ENCODE measurements at regions not wholly inside any gene's neighbourhood (a gene's known extent, or its start where the extent isn't known, plus 50 kb on each side); places are given as distances from the start of the nearest gene placed in this dataset.
"Not testable (repeated sequence)": the region's sequence is repeated elsewhere in the genome, so short reads cannot be mapped to it uniquely, and the experiment has no call there.

DNA sequence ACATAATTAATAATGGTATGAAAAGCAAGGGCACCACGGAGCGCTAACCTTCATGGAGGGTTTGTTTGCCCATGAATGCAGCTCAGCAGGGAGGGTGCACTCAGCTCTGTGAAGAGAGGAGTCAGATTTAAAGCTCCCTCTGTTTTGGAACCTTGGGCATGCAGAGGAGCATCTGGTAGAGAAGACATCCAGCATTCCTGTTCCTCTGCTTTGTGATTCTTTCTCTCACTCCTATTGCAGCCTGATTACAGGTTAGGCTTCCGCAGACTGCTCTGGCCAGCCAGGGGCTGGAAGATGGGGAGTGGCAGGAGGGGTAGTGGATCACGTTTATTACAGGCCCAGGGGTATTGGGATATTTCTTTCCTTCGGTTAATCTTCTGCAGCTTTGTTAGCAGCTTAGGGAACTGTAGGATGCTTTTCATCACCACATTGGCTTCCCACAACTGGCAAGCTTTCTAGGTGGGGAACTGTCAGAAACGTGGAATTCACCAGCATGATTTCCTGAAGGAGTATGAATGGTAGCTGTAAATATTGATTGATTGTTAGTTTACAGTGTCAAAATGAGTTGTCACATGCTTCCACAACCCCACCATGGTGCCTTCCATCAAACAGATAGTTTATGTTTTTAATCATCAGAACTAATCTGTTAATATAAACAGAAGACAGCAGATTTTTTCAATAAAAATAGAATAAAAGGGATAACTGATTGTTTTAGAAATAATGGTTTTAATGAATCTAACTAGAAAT lies 201.1 kb downstream of the VAPA start:
- no peak for DNase-seq (ENCODE audit: extremely low read depth, low read depth)

DNA sequence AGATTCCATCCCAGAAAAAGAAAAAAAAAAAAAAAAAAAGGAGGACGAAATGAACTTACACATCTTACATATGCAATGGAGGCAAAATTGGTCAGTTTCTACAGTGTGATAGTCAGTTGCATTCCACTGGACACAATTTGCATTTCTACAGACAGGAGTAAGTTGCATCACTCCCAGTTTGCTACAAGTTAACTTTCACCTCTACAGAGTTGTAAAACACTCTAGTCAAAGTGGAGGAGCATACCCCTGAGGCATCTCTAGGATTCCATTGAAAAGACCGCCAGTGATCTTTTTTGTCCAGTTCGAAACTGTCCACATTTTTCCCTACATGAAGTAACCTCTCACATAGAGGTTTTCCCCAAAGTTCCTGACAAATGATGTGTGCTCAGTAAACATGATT lies 202.8 kb downstream of the VAPA start:
- DNase-seq (ENCODE audit: extremely low read depth, low read depth): no peak

DNA sequence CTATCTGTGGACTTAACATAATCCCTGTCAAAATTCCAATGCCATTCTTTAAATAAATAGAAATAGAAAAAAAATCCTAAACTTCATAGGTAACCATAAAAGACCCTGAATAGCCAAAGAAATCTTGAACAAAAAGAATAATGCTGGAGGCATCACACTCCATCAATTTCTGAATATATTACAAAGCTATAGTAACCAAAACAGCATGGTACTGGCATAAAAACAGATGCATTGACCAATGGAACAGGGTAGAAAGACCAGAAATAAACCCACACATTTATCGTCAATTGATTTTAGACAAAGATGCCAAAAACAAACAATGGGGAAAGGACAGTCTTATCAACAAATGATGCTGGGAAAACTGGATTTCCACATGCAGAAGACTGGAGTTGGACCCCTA lies 205.7 kb downstream of the VAPA start:
- no peak for DNase-seq (ENCODE audit: extremely low read depth, low read depth)

DNA sequence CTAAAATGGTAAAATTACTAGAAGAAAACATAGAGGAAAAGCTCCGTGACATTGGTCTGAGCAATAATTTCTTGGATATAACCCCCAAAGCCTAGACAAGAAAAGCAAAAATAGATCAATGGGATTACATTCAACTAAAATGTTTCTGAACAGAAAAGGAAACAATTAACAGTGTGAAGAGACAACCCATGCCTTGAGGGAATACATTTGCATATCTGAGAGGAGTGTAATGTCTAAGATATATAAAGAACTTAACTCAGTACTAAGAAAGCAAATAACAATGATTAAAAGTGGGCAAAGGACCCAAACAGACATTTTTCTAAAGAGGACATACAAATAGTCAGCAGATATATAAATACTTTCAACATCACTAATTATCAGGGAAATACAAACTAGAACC lies 206.2 kb downstream of the VAPA start:
- DNase-seq (ENCODE audit: extremely low read depth, low read depth): no peak

DNA sequence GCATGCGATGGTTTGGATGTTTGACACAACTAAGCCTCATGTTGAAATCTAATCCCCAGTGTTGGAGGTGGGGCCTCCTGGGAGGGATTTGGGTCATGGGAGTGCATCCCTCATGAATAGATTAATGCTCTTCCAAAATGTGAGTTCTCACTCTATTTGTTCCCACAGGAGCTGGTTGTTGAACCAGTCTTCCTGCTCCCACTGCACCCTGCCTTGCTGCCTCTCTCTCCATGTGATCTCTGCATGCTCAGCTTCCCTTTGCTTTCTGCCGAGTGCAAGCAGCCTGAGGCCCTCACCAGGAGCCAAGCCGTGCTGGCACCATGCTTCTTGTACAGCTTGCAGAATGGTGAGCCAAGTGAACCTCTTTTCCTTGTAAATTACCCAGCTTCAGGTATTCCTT lies 206.8 kb downstream of the VAPA start:
- DNase-seq (ENCODE audit: extremely low read depth, low read depth): no peak

DNA sequence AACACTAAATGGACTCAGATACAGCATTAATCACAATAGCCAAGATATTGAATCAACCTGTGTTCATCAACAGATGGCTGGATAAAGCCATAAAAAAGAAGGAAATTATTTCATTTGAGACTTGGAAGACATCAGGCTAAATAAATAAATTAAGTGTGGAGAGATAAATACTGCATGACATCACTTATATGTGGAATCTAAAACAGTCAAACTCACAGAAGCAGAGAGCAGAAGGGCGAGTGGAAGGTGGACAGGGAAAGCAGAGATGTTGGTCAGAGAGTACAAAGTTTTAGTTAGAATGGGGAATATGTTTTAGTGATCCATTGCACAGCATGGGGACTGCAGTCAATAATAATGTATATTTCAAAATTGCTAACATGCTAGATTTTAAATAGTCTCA lies 207.2 kb downstream of the VAPA start:
- no peak for DNase-seq (ENCODE audit: extremely low read depth, low read depth)

DNA sequence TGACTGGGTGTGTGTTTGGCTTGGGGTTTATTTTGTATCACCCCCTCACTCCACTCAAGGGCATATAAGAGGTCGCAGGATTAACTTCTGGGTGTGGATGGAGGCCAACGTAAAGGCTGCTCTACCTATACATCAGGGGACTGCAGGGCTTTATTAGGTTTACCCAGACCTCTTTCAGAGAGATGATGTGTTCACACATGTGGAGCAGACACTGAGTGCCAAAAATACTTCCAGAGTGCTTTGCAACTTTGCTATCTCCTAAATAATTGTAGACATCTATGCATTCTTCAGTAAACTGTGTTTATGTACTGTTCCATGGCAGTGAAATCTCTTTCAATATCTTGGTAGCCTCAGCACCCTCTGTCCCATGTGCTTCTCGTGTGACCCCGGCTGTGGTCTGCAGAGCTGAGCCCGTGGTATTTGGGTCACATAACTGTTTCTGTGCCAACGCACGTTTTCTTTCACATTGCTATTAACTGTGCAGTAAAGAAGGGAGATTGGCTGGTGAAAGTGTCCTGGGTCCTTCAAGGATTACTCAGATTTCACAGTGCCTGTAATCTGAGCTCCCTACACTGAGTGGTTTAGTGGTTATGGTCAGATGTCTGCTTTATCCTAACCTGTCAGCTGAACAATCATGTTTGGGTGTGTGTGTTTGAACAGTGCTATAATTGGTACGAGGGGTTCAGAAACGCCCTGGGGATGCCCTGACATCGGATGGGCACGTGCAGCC lies 208.1 kb downstream of the VAPA start:
- DNase-seq (ENCODE audit: extremely low read depth, low read depth): no peak

DNA sequence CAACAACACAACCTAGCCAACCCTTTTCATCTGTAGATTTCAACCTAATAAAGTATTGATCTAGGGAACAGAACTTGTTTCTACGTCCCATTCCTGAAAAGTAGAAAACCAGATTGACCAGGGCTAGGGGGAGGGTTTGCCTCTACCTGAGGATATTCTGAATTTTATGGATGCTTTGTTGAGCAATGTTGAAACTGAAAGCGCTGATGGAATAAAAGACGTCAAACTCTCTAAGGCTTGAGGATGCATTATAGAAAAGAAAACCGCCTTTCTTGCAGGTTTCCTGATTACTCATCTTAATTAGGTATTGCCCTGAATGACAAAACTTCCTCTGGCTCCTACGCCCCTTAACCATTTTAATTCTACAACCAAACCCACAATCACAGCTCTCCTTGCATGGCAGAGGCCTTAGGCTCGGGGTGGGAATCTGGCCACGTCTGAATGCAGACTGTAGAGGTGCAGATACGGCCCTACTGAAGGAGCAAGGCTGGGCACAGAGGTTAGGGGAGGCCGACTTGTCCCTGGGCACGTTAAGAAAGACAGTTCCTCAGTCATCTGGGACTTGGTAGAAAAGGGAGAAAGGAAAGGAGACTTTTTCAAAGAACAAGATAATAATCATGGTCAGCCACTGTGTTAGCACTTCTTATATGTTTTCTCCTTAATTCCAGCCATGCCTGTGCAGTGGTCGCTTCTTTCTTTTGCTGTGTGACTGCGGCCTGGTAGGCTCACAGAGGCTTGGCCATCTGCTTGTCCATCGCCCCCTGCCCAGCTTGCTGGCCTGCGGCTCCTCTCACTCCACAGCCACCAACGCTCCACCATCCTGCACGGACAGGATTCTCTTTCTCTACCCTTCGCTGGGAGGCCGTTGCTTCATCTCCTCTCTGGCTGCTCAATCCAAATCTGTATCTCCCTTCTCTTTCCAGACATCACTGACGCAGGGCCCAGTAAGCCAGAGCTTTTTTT lies 209.5 kb downstream of the VAPA start:
- no peak for DNase-seq (ENCODE audit: extremely low read depth, low read depth)

DNA sequence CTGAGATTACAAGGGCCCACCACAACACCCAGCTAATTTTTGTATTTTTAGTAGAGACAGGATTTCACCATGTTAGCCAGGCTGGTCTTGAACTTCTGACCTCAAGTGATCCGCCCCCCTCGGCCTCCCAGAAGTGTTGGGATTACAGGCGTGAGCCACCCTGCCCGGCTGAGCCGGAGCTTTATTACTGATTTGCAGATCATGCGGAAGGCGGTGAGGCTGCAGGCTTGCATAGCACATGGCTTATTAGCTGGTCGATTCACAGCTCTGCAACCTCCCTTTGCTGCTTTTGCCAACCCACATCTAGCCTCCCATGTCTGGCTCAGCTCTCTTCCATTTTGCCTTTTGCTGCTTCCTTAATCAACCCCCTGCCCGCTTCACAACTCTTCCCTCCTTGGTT lies 210.3 kb downstream of the VAPA start:
- DNase-seq (ENCODE audit: extremely low read depth, low read depth): no peak

DNA sequence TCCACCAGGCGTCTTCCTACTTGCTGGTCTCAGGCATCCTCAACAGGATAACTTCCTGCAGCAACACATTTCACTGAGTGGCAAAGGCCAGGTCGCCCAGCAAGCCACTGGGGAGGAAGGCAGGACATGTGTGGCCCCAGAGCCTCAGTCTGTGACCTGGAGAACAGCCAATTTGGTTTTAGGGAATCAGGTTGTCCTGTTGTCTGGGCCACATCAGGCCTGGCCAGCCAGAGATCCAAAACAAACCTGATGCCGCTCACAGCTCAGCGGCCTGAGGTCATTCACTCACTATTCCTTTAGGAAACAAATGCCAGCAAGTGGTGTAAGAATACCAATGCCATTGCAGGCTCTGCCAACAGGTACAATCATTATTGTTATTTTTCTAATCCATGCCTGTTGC lies 210.7 kb downstream of the VAPA start:
- DNase-seq (ENCODE audit: extremely low read depth, low read depth): no peak

DNA sequence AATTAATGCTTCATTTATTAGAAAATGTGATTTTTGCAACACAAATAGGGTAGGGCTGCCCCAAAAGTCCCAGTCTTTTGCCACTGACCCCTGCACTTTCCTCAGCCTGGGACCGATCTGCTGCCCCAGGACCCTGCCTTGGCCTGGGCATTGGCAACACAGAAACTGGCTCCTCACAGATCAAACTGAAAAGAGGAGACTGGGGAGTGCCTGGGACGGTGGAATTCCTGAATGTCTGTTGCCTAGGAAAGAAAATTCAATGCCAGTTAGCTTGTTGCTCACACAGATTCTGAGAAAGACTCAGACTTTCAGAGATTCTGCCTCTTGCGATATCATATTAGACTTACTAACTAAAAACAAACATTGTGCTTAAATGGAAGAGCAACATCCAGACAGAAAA lies 211.2 kb downstream of the VAPA start:
- DNase-seq (ENCODE audit: extremely low read depth, low read depth): no peak

DNA sequence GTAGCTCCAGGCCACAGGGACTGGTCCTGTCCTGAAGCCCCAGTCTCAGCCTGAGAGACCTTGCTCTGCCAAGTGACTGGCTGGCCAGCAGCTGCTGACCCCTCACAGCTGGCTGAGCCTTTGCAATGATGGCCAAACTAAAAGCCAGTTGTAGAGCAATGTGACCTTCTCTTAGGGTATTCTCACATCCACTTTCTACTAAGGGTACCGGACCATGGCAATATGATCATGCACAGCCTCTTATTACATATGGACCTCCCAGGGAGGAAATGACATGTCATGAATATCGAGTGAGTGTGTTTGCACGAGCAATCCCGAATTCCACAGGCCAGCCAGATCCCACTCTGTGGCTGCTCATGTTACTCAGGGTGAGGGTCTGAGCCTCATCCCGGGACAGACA lies 213.9 kb downstream of the VAPA start:
- DNase-seq (ENCODE audit: extremely low read depth, low read depth): no peak

DNA sequence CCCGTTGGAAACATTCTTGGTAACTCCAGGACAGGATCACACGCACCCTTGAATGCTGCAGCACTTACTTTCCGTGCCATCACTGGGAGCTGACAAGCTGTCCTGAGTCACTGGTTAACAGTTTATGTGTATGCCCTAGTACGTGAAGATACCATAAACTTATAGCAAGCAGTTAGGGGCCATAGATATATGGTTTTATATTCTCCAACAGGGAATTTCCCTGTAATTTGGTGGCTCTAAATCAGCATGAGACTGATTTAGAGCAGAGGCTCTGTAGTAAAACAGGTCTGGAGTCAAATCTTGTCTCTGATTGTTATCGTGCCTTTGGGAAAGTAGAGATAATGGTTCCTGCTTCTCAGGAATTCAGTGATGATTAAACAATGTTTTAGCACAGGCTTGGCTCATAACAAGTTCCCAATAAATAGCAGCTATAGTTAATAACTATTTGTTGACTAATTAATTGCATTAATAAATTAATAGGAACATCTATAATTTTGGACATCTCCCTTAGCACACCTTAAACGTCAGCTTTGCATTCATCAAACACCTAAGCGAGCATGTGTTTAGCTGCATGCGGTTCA lies 215.2 kb downstream of the VAPA start:
- no peak for DNase-seq (ENCODE audit: extremely low read depth, low read depth)

DNA sequence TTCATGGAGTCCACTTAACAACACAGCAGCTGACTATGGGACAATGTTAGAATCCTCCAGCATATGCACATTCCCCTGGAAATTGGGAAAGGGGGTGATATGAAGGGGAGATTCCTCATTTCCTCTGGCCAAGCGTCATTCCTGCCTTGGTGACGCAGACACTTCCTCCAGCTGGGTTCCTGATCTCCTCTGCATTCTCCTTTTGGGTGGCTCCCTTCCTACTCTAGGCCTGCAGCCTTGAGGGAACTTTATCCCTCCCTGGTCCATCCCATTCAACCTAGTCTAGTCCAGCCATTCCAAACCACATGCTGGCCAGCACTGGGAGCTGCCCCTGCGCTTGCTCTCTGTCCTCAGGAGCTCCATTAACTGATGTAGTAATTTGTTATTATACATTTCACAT lies 216.8 kb downstream of the VAPA start:
- no peak for DNase-seq (ENCODE audit: extremely low read depth, low read depth)

DNA sequence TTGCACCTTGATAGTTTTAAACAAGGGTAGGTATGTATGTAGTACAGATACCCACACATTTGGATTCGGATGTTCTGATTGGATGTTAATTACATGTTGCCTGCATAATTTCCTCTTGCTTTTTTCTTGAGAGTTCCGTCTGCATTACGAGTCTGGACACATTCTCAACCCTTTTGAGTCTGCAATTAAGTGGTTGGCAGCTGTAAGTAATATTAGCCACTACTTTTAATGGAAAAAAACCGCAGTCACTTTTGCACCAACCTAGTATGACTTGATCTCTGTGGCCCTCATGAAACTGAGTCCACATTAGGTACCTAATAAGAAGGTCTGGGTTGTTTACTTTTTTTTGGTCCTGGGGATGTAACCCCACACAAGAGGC lies 217.3 kb downstream of the VAPA start:
- no peak for DNase-seq (ENCODE audit: extremely low read depth, low read depth)

DNA sequence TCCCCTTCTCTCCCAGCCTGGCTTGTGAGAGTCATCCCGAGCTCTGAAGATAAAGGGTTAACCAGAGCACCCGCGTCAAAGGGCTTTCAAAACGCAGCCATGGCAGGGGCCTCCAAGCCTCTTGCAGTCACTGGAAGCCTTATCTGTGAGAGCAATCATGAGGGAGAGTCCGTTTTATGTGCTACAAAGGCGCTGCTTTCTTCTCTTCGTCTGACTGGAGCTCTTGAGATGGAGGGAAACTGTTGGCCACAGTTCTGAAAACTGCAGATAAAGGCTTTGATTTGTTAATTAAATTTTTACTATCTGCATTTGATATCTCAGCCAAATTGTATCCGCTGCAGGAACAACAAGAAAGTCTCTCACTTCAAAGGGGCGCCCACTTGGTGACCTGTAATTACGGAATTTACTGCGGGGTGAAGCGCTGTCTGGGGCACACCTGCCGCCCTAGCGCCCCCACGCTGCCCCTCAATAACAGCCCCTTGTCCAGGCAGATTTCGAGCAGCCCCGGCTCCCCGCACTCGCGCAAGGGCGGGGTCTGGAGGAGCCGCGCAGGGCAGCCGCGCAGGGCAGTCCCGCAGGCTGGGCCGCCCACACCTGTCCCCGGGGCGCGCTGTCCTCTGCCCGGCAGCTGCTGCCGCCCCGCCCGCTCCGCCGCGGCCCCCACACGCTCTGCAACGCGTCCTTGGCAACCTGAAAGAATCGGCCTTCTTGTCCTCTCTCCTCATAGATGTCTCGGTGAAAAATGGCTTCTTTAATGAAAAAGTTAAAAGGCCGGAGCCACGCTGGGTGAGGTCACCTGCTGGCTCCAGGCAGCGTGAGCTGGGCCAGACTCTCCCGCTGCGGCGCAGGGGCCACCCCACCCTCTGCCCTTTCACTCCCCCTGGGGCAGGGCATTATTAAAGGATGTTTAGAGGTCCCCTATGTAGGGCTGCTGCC lies 217.9 kb downstream of the VAPA start:
- no peak for DNase-seq (ENCODE audit: extremely low read depth, low read depth)

DNA sequence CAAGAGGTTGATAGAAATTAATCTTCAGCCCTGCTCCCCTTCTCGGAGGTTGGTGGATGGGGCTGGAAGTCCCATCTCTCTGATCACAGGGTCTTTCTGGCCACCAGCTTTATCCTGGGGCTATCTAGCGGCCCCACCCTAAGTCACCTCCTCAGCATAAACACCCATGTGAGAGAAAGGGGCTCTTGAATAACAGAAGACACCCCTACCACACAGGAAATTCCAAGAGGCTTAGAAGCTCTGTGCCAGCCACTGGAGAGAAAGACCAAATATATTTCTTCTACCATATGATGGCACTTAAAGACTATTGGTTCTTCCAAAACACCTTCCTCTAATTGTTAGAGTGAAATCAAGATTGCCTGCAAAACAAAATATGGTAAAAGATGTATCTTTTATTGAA lies 219.7 kb downstream of the VAPA start:
- DNase-seq (ENCODE audit: extremely low read depth, low read depth): no peak

DNA sequence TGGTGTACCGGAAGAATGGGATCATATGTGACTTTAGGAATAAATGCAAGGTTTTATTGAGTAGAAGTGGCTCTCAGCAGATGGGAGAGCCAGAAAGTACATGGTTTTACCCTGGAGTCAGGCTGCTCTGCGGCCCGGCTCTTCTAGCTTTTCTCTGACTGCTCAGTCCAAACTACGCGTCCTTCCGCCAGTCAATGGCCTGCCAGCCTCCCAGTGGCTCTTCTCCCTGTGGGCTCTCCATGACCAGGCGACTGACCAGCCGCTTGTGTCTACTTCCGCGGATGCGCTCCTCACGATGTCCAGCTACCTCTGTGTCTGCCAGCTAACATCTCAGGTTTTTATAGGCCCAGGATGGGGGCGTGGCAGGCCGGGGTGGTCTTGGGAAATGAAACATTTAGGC lies 220.4 kb downstream of the VAPA start:
- DNase-seq (ENCODE audit: extremely low read depth, low read depth): no peak

DNA sequence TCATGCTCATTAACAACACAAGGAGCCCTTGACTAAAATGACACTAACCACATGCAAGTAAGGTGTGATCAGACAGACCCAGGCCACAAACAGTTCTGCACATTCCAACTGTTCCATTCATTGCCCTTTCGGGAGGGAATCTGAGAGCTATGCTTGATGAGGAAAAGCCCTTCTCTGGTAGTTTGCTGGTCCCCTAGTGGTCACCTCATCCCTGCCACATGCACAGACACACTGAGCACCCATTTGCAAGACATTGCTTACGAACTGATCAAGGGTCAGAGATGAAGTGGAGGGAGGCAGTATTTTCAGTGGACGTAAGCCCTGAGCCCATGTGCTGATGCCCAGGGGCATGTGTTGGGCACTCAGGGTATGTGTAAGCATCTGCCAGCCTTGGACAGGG lies 220.9 kb downstream of the VAPA start:
- DNase-seq (ENCODE audit: extremely low read depth, low read depth): not testable (repeated sequence)

Measured in NCI-H460 (cell line).